HUDEP-2 (cell line): ENCODE measurements at regions not wholly inside any gene's neighbourhood (a gene's known extent, or its start where the extent isn't known, plus 50 kb on each side); places are given as distances from the start of the nearest gene placed in this dataset.
"Not testable (repeated sequence)": the region's sequence is repeated elsewhere in the genome, so short reads cannot be mapped to it uniquely, and the experiment has no call there.

Experiments used
- DNase-seq, 76 experiments: peaks; one replicate each; lab custom pipeline; 2025; ENCODE audit not compliant: unreplicated experiment in 76 of 76; lab: John Stamatoyannopoulos, UW

DNA sequence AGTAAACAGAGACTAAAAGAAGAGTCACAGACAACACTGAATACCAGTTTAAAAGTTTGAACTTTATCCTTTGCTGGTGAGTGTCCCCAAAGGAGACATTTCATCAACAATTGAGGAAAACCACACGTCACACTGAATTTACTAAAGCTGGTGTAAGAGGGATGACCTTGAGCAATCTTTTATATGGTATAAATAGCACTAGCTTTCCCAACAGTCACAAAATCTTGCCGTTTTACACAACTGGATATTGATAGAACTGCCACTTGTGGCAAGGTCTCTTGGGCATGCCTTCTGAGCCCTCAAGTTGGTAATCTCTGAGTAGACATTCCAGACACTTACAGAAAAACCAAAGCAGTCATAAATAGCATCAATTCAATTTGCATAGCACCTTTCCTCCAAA lies 311.5 kb upstream of the TARS1 start:
- no peak for DNase-seq

DNA sequence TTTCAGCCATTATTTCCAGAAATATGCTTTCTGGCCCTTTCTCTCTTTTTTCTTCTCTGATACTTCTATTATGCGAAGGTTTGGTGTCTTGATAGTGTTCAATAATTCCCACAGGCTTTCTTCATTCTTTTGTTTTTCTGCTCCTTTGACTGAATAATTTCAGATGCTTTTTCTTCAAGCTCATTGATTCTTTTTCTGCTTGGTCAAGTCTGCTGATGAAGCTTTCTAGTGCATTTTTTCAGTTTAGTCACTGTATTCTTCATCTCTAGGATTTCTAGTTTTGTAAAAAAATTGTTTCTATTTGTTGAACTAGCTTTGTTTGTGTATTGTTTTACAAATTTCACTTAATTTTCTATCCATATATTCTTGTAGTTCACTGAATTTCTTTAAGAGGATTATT lies 304.0 kb upstream of the TARS1 start:
- DNase-seq: no peak

DNA sequence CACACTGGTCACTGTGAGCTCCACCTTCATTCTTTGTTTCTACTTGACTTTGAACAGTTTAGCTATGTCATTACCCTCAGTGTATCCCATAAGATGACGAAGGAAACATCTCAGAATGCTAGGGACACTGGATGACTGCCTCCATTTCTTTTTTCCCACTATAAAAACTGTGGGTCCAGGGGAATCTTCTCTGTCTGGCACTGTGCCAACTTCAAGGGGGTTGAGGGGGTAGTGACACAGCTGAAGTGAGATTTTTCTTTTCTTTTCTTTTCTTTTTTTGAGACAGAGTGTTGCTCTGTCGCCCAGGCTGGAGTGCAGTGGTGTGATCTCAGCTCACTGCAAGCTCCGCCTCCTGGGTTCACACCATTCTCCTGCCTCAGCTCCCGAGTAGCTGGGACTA lies 302.6 kb upstream of the TARS1 start:
- DNase-seq: not testable (repeated sequence)

DNA sequence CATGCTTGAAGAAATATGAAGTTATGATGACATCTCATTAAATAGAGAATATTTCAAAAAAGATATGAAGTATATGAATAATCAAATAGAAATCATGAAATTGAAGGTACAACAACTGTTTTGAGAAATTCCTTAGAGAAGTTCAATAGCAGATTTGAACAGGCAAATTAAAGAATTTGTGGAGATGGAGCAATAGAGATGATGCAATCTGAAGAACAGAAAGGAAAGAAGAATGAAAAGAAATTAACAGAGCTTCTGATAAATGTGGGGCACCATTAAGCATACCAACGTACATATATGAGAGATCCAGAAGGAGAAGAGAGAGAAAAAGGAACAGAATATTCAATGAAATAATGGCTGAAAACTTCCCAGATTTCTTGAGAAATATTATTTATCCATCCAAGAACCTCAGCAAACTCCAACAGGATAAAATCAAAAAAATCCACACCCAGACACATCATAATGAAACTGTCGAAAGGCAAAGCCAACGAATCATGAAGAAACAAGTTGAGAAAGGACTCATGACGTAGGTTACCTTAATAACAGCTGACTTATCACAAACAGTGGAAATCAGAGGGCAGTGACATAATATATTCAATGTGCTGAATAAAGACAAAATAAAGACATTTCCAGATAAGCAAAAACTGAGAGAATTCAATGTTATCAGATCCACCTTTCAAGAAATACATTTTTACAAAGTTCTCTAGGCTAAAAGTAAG lies 297.2 kb upstream of the TARS1 start:
- DNase-seq: no peak

DNA sequence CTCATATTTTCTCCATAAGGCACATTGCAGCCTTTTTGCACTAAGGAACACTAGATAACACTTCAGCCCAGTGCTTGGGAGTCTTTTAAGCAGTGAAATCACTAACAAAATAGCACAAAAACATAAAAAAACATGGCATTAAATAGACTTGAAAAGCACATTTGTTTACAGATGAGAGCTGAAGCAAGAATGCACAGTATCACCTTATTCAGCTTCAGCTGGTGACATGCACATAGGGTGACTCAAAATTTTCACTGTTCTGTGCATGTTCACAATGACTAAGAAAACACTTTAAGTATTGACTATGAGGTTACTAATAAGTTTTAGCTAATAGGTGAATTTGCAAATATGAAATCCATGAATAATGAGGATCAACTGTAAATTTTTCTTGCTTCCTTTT lies 293.9 kb upstream of the TARS1 start:
- DNase-seq: no peak

DNA sequence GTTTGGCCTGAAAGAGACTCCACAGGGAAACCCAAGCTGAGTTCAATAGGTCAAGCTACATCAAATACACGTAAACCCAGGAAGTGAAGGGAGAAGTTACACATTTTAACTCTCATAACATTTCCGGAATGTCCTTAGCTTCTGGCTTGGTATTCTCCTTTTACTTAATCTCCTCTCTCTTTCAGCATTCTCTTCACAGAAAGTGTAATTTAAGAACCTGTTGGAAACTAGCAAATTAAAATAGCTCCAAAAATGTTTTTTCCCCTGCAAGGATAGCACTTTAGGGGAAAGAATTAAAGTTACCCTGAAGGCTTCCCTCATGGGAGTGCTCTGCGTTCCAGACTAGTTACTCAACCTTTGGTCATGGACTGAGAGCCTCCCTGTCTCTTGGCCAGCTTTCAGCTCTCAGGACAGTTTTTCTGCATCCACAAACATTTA lies 292.7 kb upstream of the TARS1 start:
- no peak for DNase-seq

DNA sequence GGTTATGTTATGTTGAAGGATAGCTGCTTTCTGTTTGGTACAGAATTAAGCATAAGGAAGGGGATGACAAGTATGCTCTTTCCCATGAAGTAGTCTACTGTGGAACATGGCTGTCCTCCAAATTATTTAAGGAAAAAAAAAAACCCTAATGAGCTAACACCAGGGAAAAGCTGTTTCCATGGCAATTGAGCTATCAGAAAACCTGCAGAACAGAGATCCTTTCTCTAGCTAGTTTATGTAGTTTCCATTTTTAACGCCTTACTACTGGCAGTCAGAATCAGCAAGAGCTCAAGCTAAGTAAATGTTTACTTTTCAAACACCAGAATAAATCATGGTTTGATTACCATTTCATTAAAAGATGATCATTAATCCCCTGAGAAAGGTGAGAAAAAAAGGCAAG lies 287.4 kb upstream of the TARS1 start:
- DNase-seq: no peak

DNA sequence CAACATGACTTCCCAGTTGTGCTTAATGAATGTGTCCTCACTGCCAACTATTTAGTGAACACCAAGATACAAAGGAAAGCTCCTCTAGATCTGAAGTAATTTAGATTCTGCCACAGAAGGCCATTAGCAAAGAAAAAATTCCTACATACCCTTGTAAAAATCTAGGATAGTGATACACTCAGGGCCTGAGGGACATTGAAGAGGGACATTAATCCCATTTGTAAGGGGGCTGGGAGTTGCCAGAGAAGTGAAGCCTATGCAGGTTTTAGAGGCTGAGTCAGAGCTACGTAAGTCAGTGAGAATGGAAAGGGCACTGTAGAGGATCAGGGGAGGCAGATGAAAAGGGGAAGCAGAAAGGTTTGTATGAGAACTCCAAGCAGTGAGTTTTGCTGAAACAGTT lies 286.9 kb upstream of the TARS1 start:
- DNase-seq: no peak

DNA sequence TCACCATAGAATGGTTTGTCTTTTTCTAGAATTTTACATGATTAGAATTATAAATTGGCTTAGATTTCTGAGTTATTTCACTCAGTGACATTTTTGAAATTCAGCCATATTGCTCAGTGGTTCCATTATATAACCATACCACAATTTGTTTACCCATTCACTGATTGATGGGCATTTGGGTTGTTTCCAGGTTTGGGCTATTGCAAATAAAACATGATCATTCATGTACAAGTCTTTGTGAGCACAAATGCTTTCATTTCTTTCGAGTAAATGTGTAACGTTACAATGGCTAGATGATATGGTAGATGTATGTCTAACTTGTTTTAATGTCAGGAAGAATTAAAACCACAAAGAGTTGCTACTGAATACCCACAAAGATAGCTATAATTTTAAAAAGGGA lies 279.9 kb upstream of the TARS1 start:
- no peak for DNase-seq

DNA sequence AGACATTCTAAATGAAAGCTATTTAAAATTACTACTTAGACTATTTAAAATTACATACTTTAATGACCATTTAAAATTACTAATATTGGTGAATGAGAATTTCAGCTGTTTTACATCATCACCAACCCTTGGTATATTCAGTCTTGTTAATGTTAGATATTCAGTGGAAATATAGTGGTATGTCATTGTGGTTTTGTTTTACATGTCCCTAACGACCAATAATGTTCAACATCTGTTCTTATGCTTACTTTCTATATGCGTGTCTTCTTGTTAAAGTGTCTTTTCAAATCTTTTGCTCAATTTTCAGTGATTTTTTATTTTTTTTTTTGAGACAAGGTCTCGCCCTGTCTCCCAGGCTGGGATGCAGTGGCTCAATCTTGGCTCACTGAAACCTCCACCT lies 279.3 kb upstream of the TARS1 start:
- DNase-seq: no peak

DNA sequence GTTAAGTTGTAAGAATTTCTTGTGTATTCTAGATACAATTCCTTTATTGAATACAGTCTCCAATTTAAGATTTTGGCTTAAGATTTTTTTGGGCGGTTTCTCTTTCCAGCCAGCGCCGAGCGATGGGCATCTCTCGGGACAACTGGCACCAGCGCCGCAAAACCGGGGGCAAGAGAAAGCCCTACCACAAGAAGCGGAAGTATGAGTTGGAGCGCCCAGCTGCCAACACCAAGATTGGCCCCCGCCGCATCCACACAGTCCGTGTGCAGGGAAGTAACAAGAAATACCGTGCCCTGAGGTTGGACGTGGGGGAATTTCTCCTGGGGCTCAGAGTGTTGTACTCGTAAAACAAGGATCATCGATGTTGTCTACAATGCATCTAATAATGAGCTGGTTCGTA lies 278.7 kb upstream of the TARS1 start:
- DNase-seq: no peak

DNA sequence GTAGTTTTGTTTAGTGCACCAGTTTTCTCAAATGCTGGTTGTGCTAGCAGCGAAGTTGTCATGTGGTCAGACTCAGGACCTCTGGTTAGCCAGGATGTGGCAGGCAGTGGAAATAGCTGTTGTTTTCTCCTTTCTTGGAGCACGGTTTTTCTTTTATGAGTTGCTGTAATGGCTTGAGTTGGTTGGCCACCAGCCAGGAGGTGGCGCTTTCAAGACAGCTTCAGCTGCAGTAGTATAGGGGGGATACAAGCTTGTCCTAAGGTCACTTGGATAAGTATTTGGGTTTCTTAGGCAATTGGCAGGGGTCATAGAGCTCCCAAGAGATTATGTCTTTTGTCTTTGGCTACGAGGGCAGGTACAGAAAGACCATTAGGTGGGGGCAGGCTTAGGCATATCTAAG lies 274.2 kb upstream of the TARS1 start:
- peak in 3 of 76 experiments; percentile 0 to 13 (median 0) for DNase-seq

DNA sequence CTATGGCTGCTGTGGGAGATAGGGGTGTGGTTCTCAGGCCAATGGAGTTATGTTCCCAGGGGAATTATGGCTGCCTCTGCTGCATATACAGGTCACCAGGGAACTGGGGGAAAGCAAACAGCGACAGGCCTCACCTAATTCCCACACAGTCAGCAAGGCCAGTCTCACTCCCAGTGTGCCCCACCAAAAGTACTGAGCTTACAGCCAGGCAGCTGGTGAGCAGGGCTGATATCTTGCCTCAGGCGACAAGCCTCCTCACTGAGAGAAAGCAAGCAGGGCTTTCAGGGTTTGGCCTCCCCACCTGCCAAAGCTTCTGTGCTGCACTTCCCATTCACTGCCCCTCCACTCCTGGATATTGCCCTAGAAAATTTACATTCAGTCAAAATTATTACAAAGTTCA lies 273.8 kb upstream of the TARS1 start:
- no peak for DNase-seq

DNA sequence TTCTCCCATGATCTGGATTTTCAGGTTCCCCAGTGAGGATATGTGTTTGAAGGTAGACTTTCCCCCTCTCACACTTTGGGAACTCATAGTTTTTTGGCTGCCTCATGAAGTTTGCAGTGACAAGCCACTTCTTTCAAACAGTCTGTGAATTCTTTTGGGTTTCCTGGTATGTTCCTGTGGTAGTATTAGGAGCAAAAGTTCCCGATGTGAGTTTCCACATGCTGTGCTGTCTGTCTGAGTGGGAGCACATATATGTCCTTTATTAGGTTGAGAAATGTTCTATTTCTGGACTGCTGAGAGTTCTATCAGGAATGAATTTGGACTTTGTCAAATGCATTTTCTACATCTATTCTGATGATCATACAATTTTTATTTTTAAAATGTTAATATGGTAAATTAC lies 273.2 kb upstream of the TARS1 start:
- no peak for DNase-seq

DNA sequence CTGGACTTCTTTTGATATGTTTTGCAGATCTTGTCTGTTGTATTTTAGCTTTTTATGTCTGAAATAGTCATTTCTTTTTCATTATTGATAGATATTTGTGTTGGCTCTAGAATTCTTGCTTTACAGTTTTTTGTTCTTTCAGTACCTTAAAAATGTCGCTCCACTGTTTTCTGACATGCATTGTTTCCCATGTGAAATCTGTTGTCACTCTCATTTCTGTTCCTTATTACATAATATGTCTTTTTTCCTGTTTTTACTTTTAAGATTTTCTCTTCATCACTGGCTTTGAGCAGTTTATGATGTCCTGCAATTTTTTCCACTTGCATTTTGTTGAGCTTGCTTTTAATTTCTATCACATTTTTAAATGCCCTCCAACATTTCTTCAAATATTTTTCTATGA lies 270.4 kb upstream of the TARS1 start:
- no peak for DNase-seq

DNA sequence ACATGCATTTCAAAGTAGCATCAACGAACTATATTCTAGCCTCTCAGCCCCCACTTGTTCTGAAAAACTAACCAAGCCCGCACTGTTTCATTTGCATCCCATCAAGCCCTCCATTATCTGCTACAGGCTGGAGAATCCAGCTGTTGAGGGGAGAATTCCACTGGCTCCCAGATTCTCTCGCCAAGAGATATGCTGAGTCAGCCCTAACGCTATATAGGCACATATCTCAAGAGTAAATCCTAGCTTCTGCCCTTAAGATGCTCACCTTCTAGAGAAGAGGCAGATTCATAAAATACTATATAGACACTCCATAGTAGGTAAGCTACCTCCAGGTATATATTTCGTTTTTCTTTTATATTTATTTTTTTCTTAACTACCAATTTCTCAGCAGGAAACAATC lies 266.4 kb upstream of the TARS1 start:
- DNase-seq: no peak

DNA sequence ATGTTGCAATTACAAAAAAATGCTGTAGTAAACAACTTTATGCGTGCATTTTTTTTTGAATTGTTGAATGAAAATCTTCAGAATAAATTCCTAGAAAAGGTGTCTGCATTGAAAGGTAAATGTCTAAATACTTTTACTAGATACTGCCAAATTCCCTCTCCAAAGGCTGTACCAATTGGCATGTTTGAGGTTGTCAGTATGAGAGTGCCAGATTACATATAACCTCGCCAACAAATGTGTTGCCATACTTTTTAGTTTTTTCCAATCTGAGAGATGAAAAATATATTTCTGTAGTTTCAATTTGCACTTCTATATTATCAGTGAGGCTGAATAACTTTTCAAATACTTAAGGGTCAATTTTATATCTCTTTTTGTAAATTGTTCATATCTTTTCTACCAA lies 261.5 kb upstream of the TARS1 start:
- no peak for DNase-seq

DNA sequence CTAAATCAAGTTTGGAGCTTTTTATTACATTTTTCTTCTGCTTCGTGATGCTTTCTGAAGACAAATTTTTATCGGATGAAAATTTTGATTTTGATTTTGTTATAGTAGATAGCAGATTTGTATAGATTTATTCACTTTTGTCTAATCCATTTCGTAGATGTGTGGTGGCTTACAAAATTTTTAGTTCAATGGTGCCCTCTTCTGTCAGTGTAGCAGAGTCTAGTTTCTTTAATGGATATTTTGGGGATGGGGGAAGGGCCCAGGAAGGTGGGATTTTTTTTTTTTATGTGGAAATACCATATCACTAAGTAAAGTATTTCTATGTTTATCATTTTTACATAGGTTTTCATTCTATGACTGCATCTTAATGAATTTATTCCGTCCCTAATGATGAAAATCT lies 259.9 kb upstream of the TARS1 start:
- DNase-seq: peak in 1 of 76 experiments; percentile 16

DNA sequence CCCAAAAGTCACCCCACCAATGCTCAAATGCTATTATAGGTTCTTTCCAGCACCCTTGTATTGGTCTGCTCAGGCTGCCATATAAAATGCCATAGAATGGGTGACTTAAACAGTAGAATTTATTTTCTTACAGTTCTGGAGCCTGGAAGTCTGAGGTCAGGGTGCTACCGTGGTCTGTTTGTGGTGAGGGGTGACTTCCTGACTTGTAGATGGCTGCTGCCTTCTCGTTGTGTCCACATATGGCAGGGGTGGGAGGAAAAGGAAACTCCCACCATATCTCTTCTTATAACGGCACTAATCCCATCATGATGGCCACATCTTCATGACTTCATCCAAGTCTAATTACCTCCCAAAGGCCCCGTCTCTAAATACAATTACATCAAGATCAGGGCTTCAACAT lies 257.8 kb upstream of the TARS1 start:
- DNase-seq: no peak

DNA sequence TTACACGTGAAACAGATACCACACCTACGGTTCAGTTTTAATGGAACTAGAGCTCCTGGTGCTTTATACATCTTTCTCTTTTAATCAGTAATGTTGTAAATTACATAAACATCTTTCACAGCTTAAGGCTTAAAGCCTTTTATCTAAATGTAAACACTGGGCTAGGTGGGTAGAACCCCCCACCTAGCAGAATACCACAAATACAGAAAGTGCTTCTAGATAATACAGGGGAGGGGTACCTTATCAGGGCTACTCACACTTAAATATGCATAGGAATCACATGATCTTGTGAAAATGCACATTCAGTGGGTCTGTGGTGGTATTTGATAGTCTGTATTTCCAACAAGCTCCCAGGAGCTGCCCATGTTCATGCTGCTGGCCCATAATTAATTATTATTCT lies 256.4 kb upstream of the TARS1 start:
- peak in 42 of 76 experiments; percentile 1 to 77 (median 40) for DNase-seq

DNA sequence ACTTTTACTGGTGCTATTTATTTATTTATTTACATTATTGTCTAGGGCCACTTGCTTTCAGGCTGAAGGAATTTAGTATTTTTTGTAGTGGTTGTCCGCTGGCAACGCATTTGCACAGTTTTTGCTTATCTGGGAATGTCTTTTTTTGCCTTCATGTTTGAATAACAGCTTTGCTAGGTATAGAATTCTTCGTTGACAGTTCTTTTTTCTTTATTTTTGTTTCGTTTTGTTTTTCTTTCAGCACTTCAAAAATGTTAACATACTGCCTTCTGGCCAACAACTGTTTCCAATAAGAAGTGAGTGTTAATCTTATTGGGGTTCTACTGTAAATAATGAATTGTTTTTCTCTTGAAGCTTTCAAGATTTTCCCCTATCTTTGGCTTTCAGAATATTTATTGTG lies 252.7 kb upstream of the TARS1 start:
- no peak for DNase-seq

DNA sequence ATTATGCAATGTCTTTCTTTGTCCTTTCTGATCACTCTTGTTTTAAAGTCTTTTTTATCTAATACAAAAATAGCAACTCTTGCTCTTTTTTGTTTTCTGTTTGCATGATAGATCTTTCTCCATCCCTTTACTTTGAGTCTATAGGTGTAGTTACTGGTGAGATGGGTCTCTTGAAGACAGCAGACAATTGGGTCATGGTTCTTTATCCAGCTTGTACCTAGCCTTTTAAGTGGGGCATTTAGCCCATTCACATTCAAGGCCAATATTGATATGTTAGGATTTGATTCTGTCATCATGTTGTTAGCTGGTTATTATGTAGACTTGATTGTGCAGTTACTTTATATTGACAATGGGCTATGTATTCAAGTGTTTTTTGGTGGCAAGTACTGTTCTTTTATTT lies 245.9 kb upstream of the TARS1 start:
- DNase-seq: no peak
